Colonic mucosa (tissue), 4 donors: ENCODE measurements at regions not wholly inside any gene's neighbourhood (a gene's known extent, or its start where the extent isn't known, plus 50 kb on each side); places are given as distances from the start of the nearest gene placed in this dataset.

Source experiments
- DNase-seq: peaks from one replicate; pipeline ENCODE4 v3.0.0-alpha.2; 2020
- H3K27ac ChIP-seq: fragments of 200-600 bp; one replicate; pipeline ENCODE4 v1.8.0; 2021
- H3K27me3 ChIP-seq: fragments of 200-600 bp; one replicate; pipeline ENCODE4 v1.8.0; 2021
- H3K36me3 ChIP-seq: fragments of 200-600 bp; one replicate; pipeline ENCODE4 v1.8.0; 2021
- H3K4me1 ChIP-seq: fragments of 200-600 bp; one replicate; pipeline ENCODE4 v1.8.0; 2021; ENCODE audit warnings: mild to moderate bottlenecking
- H3K4me3 ChIP-seq: fragments of 200-600 bp; one replicate; pipeline ENCODE4 v1.8.0; 2021
- H3K9ac ChIP-seq, 2 donors: one replicate each; pipeline ENCODE4 v1.7.0; 2013; ENCODE audit warnings: control low read depth in 2 of 2, low read depth in 2 of 2, low read length in 2 of 2
- H3K9me3 ChIP-seq: fragments of 200-600 bp; one replicate; pipeline ENCODE4 v1.8.0; 2021
- CTCF ChIP-seq: fragments of 200-600 bp; IDR thresholded peaks from one replicate; pipeline ENCODE4 v1.8.0; 2022; ENCODE audit warnings: antibody characterized with exemption, mild to moderate bottlenecking
- intact Hi-C: fragments of 100-400 bp; cut with DNase I; formaldehyde crosslinking; loops from one replicate; pipeline ENCODE4 v1.14.1; 2022
- donor health status: healthy.
- donor health status: DM: no; HTN: no; CAD: no.
- donor health status: DM: no; HTN: no; CAD: no.

GRCh38 chr4:151555151-151555945 lies 146.4 kb downstream of the FHIP1A start:
- DNase-seq, result no peak
- Histone ChIP-seq H3K27me3 (no peaks in the 10 kb centered on the region), H3K27ac (no peak overlapping the region), H3K36me3 (no peaks in the 10 kb centered on the region), H3K9me3 (no peaks in the 10 kb centered on the region), H3K4me1 (no peaks in the 10 kb centered on the region), H3K4me3 (no peak overlapping the region), H3K9ac (no peak overlapping the region)
- TF ChIP-seq CTCF, result no peak
- intact Hi-C loops, result no loop called here

GRCh38 chr4:151558496-151559113 lies 149.6 kb downstream of the FHIP1A start:
- Histone ChIP-seq H3K9me3 (no peaks in the 10 kb centered on the region), H3K4me1 (no peaks in the 10 kb centered on the region), H3K27ac (no peak overlapping the region), H3K36me3 (no peaks in the 10 kb centered on the region), H3K4me3 (no peak overlapping the region), H3K27me3 (no peaks in the 10 kb centered on the region), H3K9ac (no peak overlapping the region)
- intact Hi-C loops, result no loop called here
- TF ChIP-seq CTCF, result no peak
- DNase-seq, result no peak

GRCh38 chr4:151559595-151559994 lies 150.6 kb downstream of the FHIP1A start:
- H3K27me3 ChIP-seq, result no peaks in the 10 kb centered on the region
- H3K9ac ChIP-seq, result no peak overlapping the region
- H3K4me1 ChIP-seq, result no peaks in the 10 kb centered on the region
- H3K9me3 ChIP-seq, result no peaks in the 10 kb centered on the region
- no peak for DNase-seq
- H3K4me3 ChIP-seq, result no peak overlapping the region
- intact Hi-C loops, result no loop called here
- TF ChIP-seq CTCF, result no peak
- H3K36me3 ChIP-seq, result no peaks in the 10 kb centered on the region
- no peak overlapping the region for H3K27ac ChIP-seq

GRCh38 chr4:151561551-151562256 lies 152.7 kb downstream of the FHIP1A start:
- Histone ChIP-seq H3K36me3 (no peaks in the 10 kb centered on the region), H3K4me1 (no peaks in the 10 kb centered on the region), H3K4me3 (no peak overlapping the region), H3K9ac (peak overlapping the region in 1 of 2 donors; percentile 24), H3K27me3 (no peaks in the 10 kb centered on the region), H3K9me3 (no peaks in the 10 kb centered on the region), H3K27ac (peak overlapping the region; percentile 37)
- no peak for TF ChIP-seq CTCF
- no peak for DNase-seq
- intact Hi-C loops, result no loop called here

GRCh38 chr4:151563194-151563593 lies 154.2 kb downstream of the FHIP1A start:
- DNase-seq, result peak; percentile 65

More at GRCh38 chr4:151563194-151563593, 154.2 kb downstream of the FHIP1A start:
- Histone ChIP-seq H3K9me3 (no peaks in the 10 kb centered on the region), H3K27me3 (no peaks in the 10 kb centered on the region), H3K36me3 (no peaks in the 10 kb centered on the region), H3K9ac (peak overlapping the region in 1 of 2 donors; percentile 23), H3K4me3 (no peak overlapping the region), H3K4me1 (no peaks in the 10 kb centered on the region), H3K27ac (peak overlapping the region; percentile 60)
- intact Hi-C loops, result no loop called here
- no peak for TF ChIP-seq CTCF
